NCI-H2107 treated with DMSO at 0.1 percent for 48 hours (cell line): ENCODE measurements at regions not wholly inside any gene's neighbourhood (a gene's known extent, or its start where the extent isn't known, plus 50 kb on each side); places are given as distances from the start of the nearest gene placed in this dataset.
"Not testable (repeated sequence)": the region's sequence is repeated elsewhere in the genome, so short reads cannot be mapped to it uniquely, and the experiment has no call there.

Source experiments
- DNase-seq: peaks from one replicate; lab custom pipeline; 2025; ENCODE audit not compliant: unreplicated experiment; lab: John Stamatoyannopoulos, UW

GRCh38 chr3:5583920-5584319 is 396.4 kb downstream of the EDEM1 start:
- DNase-seq, result no peak

GRCh38 chr3:5585085-5585484 is 397.6 kb downstream of the EDEM1 start:
- no peak for DNase-seq

- DNase-seq, result no peak
Measured at GRCh38 chr3:5606884-5607472, 419.5 kb downstream of the EDEM1 start.

GRCh38 chr3:5607581-5607980 is 420.1 kb downstream of the EDEM1 start:
- DNase-seq, result no peak

- not testable (repeated sequence) for DNase-seq
Measured at GRCh38 chr3:5608971-5609370, 421.5 kb downstream of the EDEM1 start.

GRCh38 chr3:5613599-5613998 is 426.1 kb downstream of the EDEM1 start:
- DNase-seq, result no peak

- no peak for DNase-seq
Measured at GRCh38 chr3:5616873-5617272, 429.4 kb downstream of the EDEM1 start.

- no peak for DNase-seq
Measured at GRCh38 chr3:5618170-5618569, 430.7 kb downstream of the EDEM1 start.

- no peak for DNase-seq
Measured at GRCh38 chr3:5630406-5630805, 442.9 kb downstream of the EDEM1 start.

GRCh38 chr3:5633960-5634359 is 446.5 kb downstream of the EDEM1 start:
- no peak for DNase-seq

- no peak for DNase-seq
Measured at GRCh38 chr3:5634411-5634810, 446.9 kb downstream of the EDEM1 start.

- no peak for DNase-seq
Measured at GRCh38 chr3:5635746-5636145, 448.2 kb downstream of the EDEM1 start.

GRCh38 chr3:5638550-5638949 is 451.0 kb downstream of the EDEM1 start:
- DNase-seq, result no peak

GRCh38 chr3:5644773-5645670 is 457.5 kb downstream of the EDEM1 start:
- DNase-seq, result no peak

GRCh38 chr3:5645692-5646410 is 458.3 kb downstream of the EDEM1 start:
- DNase-seq, result no peak

GRCh38 chr3:5650303-5650702 is 462.8 kb downstream of the EDEM1 start:
- no peak for DNase-seq

GRCh38 chr3:5651351-5651750 is 463.8 kb downstream of the EDEM1 start:
- no peak for DNase-seq

- DNase-seq, result no peak
Measured at GRCh38 chr3:5653426-5654143, 466.1 kb downstream of the EDEM1 start.

GRCh38 chr3:5657106-5657505 is 469.6 kb downstream of the EDEM1 start:
- DNase-seq, result no peak

GRCh38 chr3:5663601-5664000 is 476.1 kb downstream of the EDEM1 start:
- DNase-seq, result no peak

- no peak for DNase-seq
Measured at GRCh38 chr3:5666455-5666854, 478.9 kb downstream of the EDEM1 start.
